HUDEP-2 (cell line): ENCODE measurements at regions not wholly inside any gene's neighbourhood (a gene's known extent, or its start where the extent isn't known, plus 50 kb on each side); places are given as distances from the start of the nearest gene placed in this dataset.
A peak's percentile ranks its signal among the peaks of the same experiment; 100 is the strongest.

Source experiments
- DNase-seq, 76 experiments: peaks; one replicate each; lab custom pipeline; 2025; ENCODE audit not compliant: unreplicated experiment in 76 of 76; lab: John Stamatoyannopoulos, UW

DNA sequence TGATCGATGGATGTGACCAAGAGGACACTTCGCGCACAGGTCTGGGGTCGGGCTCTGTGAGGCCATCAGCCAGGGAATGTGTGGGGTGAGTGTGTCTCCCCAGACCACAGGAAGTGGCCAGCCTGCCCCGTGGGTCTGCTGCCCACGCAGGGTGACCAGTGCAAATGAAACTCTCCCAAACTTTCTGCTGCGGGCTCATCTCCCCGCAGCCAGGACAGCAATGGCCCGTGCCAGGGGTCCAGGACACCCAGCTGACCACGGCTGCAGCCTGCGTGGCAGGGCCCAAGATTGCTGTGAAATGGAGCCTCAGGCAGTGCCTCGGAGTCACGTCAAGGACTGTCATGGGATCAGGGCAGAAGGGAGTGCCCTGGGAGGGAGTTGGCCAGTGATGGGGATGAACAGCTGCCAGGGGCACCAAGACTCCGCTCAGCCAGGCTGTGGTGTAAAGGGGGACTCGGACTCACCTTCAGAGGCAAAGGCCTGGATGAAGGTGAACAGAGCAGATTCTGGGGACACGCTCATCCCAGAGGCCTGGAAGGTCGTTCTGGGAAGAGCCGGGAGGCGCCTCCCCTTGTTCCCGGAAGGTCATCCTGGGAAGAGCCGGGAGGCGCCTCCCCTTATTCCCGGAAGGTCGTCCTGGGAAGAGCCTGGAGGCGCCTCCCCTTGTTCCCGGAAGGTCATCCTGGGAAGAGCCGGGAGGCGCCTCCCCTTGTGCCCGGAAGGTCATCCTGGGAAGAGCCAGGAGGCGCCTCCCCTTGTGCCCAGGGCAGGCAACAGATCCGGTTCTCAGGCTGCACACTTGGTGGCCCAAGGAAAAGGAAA, 252.6 kb downstream of the BRD1 start:
- DNase-seq: no peak

DNA sequence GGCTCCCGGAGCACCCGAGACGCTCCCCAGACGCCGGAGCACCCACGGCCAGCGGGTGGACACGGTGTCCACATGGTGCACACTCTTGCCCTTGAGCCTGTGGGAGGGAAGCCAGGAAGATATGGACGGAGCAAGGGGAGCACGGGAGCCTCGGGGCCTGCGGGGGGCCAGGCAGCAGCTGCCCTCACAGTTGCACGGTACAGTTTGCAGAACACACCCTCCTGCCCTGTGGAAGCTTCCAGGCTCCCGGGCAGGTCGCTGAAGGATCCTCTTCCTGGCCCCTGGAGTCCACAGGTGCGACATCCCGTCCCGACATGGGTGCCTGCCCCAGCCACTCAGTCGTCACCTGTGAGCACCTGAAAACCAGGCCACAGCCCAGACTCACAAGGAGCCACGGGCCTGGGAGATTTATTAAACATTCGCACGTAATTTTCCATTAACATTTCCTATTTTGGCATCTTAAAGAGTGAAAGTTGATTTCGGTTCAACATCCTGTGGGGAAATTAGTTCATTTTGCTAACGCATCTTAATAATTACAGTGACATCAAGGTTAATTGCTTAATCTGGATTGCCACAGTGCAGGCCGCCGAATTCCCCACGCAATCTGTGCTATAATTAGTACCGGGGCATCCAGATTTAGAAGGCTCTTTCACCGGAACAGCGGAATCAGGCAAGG, 253.3 kb downstream of the BRD1 start:
- no peak for DNase-seq

DNA sequence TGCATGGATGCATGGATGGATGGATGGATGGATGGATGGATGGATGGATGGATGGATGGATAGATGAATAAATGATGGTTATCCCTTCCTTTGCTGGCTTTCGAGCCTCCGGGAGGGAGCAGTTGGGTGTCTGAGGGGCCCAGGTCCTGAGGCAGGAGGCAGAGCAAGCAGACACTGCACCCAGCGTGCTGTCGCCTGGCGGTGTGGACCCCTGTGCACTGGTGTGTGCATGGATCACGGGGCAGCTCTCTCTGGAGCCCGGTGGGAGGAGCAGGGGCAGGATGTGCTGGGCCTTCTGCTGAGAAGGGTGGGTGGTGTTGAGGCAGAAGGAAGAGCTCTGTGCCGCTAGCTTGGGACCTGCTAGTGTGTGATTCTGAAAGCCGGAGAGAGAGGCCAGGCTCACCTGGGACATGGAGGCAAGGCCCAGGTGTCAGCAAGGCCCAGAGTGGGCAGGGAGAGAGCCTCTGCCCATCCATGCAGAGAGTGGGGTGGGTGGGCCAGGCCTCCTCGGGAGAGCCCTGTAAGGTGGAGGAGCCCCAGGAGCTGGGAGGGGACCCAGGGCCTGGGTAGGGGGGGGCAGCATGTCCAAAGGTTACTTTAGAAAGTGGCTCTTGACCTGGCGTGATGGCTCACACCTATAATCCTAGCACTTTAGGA, 254.4 kb downstream of the BRD1 start:
- no peak for DNase-seq

DNA sequence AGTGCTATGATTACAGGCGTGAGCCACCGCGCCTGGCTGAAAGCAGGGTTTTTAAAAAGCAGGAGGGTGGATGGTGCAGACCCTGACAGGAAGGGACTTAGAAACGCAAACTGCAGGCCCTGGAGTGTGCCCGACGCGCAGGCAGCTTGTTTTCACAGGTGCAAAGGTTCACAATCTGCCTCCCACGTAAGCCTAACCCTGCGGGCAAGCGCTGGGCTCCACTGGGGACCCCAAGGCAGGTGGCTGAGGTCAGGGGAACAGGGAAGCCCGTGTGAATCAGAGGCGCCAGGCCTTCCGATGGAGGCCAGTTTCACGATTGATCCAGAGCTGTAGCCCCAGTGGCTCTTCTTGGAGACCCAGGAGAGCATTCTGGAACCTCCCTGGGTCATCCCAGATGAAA, 256.3 kb downstream of the BRD1 start:
- DNase-seq: no peak

DNA sequence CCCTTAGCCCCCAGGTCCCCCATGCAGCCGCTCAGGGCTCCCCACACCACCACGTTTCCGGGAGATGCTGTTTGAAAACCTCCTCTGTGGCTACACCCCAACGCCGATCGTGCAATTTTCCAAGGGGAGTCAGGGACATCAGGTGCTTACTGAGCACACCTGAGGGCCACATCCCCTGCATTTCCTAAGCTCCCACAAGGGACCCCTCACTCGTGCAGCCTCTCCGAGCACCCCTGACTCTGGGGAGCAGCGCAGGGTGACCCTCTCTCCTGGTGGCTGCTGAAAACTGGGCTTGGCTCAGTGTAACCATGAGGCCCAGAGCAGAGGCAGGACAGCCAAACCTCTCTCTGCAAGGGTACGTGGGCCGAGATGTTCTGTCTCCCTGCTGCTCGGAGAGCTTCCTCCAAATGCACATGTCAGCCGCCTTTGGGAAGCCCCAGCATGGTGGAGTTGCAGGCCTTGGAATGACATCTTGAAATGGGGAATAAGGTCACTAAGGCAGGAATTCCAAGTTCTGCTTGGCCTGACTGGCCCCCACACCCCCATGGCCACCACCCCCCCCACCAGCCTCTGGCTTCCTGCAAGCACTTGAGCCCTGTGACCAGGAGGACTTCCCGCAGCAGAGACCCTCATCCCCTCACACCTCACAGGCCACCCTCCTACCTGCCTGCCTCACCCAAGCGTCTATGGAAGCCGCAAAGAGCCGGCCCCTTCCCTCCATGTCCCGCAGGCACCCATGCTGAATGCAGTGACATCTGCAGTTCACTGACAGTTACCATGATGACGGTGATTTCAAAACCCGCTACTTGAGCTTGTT, 257.4 kb downstream of the BRD1 start:
- no peak for DNase-seq

DNA sequence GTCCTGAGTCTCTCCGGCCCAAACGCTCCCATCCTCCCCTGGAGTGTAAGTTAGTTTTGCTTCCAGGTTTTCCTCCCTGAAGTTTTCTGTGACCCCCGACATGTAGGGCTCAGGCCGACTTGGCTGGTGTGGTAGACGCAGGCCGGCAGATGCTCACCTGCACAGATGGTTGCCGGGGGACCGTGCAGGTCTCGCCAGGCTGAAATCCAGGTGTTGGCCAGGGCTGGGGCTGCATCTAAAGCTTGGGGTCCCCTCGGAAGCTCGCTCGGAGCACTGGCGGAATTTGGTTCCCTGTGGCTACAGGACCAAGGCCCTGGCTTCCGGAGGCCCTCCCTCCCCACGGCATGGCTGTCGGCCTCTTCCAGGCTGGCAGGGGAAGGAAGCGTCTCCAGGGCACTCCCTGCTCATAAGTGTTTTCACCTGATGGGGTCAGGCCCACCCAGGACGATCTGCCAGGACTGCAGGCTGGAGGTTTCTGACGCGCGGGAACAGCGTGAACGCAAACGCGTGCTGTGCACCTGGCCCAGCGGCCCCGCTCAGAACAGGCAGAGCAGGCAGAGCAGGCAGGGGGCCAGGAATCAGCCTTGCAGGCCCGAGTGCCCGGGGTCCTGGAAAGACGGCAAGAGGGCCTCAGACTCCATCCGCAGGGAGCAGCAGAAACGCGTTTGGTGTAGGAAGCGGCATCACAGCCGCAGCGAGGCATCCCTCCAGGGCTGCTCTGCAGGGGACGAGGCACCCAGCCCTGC, 258.2 kb downstream of the BRD1 start:
- DNase-seq: no peak

DNA sequence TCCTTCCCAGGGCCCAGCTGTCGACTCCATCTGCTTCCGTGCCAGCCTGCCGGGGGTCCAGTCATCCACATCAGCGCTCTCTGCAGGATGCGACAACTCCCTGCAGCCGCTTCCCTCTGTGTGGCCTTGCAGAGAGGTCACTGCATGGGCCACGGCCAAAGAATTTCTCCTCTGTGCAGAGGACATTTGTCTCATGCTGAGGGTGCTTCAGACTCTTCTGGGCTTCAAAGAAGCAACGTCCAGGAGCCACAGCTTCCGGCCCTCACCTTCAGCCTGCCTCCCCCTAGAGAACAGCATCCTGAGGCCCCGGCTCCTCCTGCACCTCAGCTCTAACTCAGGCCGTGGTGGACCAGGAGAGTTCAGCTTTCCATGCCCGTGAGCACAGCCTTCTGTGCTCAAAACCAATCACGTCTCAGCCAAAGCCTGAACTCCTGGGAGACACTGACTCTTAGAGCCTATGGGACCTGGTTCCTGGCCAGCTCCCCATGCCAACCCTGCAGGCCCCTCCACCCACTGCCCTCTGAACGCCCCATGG, 258.9 kb downstream of the BRD1 start:
- no peak for DNase-seq

DNA sequence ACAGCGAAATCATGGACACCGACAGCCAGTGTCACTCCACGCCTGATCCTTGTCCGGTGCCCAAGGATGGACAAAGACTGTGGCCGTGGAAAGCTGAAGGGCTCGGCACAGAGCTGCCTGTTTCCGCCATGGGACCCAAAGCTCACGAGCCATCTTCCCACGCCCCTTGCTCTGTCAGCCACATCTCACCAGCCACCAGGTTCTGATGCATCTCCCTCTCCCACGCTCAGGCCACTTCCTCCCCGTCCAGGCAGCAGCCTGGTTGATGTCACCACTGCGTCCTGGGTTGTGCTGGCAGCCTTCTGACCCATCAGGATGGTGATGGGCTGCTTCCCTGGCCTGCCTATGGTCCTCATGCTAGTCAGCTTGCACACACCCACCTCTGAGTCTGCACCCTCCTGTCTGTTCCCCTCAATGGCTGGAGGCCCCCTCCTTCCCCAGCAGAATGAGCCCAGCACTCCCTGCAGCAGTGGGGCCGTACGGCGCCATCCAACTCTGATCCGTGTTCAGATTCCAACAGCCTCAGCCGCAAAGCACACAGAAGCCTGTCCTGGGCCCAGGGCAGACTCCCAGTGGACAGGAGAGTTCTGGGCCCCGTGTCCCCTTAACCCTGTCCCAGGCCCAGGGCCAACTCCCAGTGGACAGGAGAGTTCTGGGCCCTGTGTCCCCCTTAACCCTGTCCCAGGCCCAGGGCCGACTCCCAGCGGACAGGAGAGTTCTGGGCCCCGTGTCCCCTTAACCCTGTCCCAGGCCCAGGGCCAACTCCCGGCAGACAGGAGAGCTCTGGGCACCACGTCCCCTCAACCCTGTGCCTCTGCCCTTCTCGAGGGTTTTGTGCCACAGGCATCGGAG, 259.5 kb downstream of the BRD1 start:
- DNase-seq: no peak

DNA sequence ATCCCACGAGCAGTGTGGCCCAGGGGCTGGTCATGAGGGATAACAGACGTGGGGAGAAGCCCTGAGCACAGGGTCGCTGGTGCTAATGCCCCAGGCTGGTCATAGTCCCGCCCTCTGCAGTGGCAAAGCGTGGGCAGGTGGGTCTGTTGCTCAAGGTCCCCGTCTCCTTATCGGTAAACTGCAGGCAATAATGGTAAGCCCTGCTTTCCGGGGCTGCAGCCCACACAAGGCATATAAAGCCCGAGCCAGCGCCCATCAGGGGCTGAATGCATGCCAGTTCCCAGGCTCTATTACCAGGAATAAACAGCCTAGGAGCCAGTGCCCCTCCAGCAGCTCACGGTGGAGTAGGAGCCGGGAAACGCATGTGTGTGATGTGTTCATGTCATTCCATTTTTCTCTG, 261.0 kb downstream of the BRD1 start:
- peak in 48 of 76 experiments; percentile 2 to 73 (median 34) for DNase-seq

DNA sequence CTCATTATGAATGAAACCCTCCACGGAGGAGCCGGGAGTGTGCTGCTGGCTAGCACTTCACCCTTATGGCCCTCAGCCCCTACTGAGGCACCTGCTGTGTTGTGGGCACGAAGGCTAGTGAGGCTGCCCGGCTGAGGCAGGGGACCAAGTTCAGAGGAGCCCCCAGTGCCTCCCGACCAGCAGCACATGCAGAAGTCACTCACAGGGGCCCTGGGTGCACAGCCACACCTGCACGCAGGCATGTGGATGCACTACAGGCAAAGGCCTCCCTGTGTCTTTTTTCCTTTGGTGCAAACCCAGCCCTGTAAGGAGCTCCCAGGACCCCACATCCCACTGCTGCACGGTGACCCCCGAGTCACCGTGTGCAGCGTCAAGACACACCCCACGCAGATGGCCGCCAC, 261.5 kb downstream of the BRD1 start:
- no peak for DNase-seq

DNA sequence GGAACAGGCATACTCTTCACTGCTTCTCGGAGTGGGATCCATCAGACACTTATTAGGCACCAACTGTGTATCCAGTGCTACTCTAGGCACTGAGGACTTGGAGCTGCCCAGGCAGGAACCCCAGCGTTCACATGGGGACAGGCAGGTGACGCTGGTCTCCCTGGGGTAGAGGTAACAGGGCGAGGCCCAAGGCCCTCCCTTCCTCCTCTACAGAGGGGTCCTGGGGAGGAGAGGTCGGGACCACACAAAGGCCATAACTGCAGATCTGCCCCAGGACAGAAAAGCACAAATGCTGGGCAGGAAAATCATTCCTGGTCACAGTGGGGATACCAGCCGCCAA, 262.2 kb downstream of the BRD1 start:
- no peak for DNase-seq

DNA sequence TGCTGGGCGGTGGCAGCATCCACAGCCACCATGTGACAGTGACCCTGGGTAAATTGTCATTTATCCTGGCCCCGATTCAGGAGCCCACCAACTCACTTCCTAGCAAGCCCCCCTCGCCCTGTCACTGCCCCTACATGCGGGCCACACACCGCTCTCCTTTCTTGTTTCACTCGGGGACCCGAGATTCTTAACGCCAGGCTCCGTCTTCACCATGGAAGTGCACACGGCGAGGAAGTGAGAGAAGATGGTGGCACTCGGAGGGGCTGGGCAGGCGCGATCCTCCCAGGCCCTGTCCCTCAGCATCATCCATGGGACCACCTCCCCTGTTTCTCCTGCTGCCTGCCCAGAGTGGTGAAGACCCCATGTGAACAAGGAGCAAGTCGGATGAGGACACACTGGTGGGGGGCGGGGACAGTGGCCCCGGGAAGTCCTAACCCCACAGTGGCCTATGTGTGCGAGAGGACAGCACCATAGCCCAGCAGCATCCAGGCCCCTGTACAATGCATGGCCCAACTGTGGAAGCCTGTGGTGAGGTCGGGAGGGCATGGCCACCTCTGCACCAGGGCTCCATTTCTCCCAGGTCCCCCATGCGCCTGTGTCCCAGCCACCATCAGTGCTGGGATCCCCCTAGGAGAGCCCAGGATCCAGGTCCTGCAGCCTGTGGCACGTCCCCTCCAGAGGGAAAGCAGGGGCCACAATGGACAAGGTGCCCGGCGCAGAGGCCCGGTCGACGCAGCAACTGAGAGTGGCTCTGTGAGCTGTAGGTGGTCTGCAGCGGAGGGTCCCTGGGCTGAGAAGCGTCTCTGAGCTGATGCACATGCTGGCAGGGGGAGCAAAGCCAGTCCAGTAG, 262.8 kb downstream of the BRD1 start:
- no peak for DNase-seq

DNA sequence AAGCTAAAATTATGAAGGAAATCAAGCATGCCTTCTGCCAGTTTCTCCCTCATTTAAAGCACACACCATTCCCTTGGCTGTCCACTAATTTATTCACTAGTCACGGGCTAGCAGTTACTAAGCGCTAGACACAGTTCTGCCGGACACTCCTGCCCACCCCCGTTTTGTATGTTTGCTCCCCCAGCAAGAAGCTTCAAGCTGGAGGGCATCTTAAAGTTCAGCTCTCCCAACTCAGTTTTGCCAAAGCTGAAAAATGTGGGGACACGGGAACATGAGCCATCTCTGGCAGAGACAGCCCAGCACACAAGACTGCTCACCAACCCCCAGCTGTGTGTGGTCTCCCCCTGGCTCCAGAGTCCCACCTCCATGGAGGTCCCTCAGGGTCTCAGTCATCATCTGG, 263.6 kb downstream of the BRD1 start:
- DNase-seq: no peak

DNA sequence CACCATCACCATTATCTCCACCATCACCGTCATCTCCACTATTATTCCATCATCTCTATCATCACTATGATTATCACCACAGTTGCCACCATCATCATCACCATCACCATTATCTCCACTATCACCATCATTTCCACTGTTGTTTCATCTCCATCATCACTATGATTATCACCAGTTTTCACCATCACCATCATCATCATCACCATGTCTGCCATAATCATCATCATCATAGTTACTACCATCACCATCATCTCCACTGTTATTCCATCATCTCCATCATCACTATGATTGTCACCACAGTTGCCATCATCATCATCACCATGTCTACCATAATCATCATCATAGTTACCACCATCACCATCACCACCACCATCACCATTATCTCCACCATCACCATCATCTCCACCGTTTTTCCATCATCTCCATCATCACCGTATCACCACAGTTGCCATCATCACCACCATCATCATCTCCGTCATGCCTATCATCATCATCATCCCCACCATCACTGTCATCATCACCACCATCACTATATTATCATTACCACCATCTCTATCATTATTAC, 264.9 kb downstream of the BRD1 start:
- no peak for DNase-seq

DNA sequence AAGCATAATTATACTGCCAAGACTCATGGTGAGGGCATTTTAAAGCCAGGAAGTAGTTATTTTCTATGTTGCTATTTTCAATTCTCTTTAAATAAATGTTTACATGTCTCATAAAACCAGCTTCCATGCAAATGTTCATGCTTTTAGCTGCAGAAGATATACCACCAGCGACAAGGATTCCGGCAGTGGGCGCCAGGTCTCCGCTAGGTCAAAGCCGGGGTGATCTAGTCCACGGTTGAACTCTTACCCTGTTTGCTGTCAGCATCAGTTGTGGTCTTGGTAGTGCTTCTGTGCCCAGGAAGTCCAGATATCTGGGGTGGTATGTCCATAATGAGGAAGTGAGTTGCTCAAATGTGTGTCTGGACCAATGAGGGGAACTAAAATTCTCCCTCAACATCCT, 265.7 kb downstream of the BRD1 start:
- DNase-seq: no peak

DNA sequence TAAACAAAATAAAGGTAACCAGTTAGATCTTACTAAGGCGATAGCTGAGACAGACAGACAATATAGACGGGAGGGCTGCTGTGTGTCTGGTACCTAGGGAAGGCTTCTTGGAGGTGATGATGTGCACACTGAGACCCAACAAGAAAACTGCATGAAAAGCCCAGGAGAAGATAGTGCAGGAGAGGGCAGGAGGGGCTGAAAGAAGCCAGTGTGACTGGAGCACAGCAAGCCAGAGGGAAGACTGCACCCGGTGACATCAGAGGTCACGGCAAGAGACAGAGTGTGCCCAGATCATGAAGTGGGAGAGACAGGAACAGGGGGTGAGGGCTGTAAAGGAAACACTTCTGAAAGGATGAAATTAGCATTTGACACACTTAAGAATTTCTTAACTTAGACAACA, 266.3 kb downstream of the BRD1 start:
- DNase-seq: no peak

DNA sequence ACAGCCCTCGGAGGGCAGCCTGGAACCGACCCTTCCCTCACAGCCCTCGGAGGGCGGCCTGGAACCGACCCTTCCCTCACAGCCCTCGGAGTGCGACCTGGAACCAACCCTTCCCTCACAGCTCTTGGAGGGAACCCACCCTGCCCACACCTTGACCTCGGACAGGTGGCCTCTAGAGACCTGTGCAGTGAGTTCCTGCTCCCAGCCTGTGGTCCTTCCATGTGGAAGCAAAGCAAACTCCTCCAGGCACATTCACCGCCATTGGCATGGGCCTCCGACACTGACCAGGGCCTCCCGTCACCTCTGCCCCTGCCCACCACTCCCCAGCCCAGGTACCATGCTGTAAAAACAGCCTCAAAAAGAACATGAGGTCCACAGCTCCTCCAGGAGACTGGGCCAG, 272.1 kb downstream of the BRD1 start:
- DNase-seq: no peak

DNA sequence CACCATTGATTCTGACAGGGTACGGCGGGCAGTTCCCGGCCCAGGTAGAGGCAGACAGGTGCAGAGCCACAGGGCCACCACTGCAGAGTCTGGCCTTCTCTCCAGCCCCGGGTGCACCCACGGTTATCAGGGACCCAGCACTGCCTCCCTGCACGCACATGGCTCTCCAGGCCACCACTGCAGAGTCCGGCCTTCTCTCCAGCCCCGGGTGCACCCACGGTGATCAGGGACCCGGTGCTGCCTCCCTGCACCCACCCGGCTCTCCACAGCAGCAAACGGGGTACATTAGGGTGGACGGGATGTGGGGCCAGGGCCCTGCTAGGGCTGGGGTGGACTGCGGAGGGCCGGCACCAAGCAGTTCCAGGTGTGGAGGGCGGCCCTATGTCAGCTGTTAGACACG, 272.9 kb downstream of the BRD1 start:
- DNase-seq: no peak
